22Rv1 (cell line): ENCODE measurements at regions not wholly inside any gene's neighbourhood (a gene's known extent, or its start where the extent isn't known, plus 50 kb on each side); places are given as distances from the start of the nearest gene placed in this dataset.

Source experiments
- H3K27ac ChIP-seq: fragments of 450-650 bp; 2 replicates; pipeline ENCODE4 v1.5.1; 2017
- CTCF ChIP-seq: fragments of 450-650 bp; IDR thresholded peaks from 2 replicates; pipeline ENCODE4 v1.5.1; 2017; ENCODE audit warnings: mild to moderate bottlenecking
- ZFX ChIP-seq: fragments of 450-650 bp; IDR thresholded peaks from 2 replicates; pipeline ENCODE4 v1.6.1; 2017; ENCODE audit warnings: antibody characterized with exemption, borderline replicate concordance

GRCh38 chr16:5433587-5433986 lies 336.0 kb upstream of the EEF2KMT start:
- TF ChIP-seq ZFX (no peak), CTCF (no peak)
- no peak overlapping the region for H3K27ac ChIP-seq

GRCh38 chr16:5432166-5432565 lies 334.6 kb upstream of the EEF2KMT start:
- TF ChIP-seq ZFX (no peak), CTCF (no peak)
- no peak overlapping the region for H3K27ac ChIP-seq

- H3K27ac ChIP-seq = no peak overlapping the region
- TF ChIP-seq ZFX (no peak), CTCF (no peak)
Observed at GRCh38 chr16:5430598-5430997, 333.0 kb upstream of the EEF2KMT start.

DNA sequence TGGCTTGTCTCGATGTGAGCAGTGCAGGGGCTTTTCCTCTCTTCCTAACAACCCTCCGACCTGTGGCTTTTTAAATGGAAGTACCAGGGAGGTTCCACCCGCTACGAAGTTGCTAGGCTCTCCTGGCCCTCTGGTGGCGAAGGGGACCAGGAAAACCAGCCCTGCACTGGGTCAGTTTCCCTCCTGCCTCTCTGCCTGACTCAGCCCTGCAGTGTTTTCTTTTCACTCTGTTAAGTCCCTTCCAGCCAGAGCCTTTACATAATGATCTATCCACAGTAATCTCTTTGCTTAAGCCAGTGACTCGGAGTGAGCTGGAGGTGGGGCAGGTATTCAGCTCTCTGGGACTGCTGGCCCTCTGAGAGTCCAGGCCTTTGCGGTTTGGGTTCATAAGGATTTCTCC lies 331.3 kb upstream of the EEF2KMT start:
- no peak overlapping the region for H3K27ac ChIP-seq
- TF ChIP-seq ZFX (no peak), CTCF (no peak)

DNA sequence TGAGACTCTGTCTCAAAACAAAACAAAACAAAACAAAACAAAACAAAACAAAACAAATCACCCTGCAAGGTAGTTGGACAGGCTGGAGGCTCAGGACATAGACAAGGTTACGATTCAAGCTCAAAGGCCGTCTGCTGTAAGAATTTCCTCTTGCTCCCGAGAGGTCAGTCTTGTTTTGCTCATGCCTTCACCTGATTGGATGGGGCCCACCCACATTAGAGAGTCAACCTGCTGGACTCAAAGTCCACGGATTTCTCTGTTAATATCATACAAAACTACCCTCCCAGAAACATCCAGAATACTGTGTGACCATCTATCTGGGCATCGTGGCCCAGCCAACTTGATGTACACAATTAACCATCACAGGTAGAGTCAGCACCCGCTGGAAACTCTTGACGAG lies 330.0 kb upstream of the EEF2KMT start:
- TF ChIP-seq ZFX (no peak), CTCF (no peak)
- H3K27ac ChIP-seq = no peak overlapping the region

GRCh38 chr16:5422643-5423496 lies 325.3 kb upstream of the EEF2KMT start:
- no peak overlapping the region for H3K27ac ChIP-seq
- TF ChIP-seq ZFX (no peak), CTCF (no peak)

GRCh38 chr16:5422047-5422446 lies 324.5 kb upstream of the EEF2KMT start:
- H3K27ac ChIP-seq = no peak overlapping the region

More at GRCh38 chr16:5422047-5422446, 324.5 kb upstream of the EEF2KMT start:
- no peak for TF ChIP-seq CTCF
- TF ChIP-seq ZFX = no peak
